GM21528 (cell line): ENCODE measurements at regions not wholly inside any gene's neighbourhood (a gene's known extent, or its start where the extent isn't known, plus 50 kb on each side); places are given as distances from the start of the nearest gene placed in this dataset.
"Not testable (repeated sequence)": the region's sequence is repeated elsewhere in the genome, so short reads cannot be mapped to it uniquely, and the experiment has no call there.

ENCODE experiments used
- ATAC-seq: cut with Tn5 transposase; IDR thresholded peaks from one replicate; pipeline ENCODE4 v1.9.1; 2021; ENCODE audit warnings: mild to moderate bottlenecking, moderate library complexity; ENCODE audit not compliant: unreplicated experiment, low FRiP score

- ATAC-seq: no peak
Measured at GRCh38 chr4:38532908-38533499, 131.0 kb upstream of the KLF3 start.

GRCh38 chr4:38534344-38535045, 129.5 kb upstream of the KLF3 start:
- no peak for ATAC-seq

GRCh38 chr4:38535071-38535470, 128.9 kb upstream of the KLF3 start:
- not testable (repeated sequence) for ATAC-seq

- no peak for ATAC-seq
Measured at GRCh38 chr4:38535717-38536116, 128.3 kb upstream of the KLF3 start.

- ATAC-seq: no peak
Measured at GRCh38 chr4:38536716-38537115, 127.3 kb upstream of the KLF3 start.

GRCh38 chr4:38537666-38538065, 126.3 kb upstream of the KLF3 start:
- ATAC-seq: no peak

GRCh38 chr4:38538517-38538916, 125.5 kb upstream of the KLF3 start:
- no peak for ATAC-seq

- no peak for ATAC-seq
Measured at GRCh38 chr4:38539501-38539900, 124.5 kb upstream of the KLF3 start.

- ATAC-seq: no peak
Measured at GRCh38 chr4:38547052-38547451, 116.9 kb upstream of the KLF3 start.

- no peak for ATAC-seq
Measured at GRCh38 chr4:38548256-38548655, 115.7 kb upstream of the KLF3 start.

- ATAC-seq: no peak
Measured at GRCh38 chr4:38559374-38559773, 104.6 kb upstream of the KLF3 start.

GRCh38 chr4:38560340-38560739, 103.7 kb upstream of the KLF3 start:
- no peak for ATAC-seq

GRCh38 chr4:38560768-38561558, 103.0 kb upstream of the KLF3 start:
- ATAC-seq: peak; percentile 86

GRCh38 chr4:38562751-38563198, 101.2 kb upstream of the KLF3 start:
- ATAC-seq: no peak

- no peak for ATAC-seq
Measured at GRCh38 chr4:38563707-38564495, 100.1 kb upstream of the KLF3 start.

- ATAC-seq: no peak
Measured at GRCh38 chr4:38565271-38566199, 98.5 kb upstream of the KLF3 start.

- no peak for ATAC-seq
Measured at GRCh38 chr4:38566806-38567398, 97.1 kb upstream of the KLF3 start.

- ATAC-seq: no peak
Measured at GRCh38 chr4:38567457-38567856, 96.5 kb upstream of the KLF3 start.

GRCh38 chr4:38568768-38569167, 95.2 kb upstream of the KLF3 start:
- no peak for ATAC-seq
